ENCODE measurements at regions not wholly inside any gene's neighbourhood (a gene's known extent, or its start where the extent isn't known, plus 50 kb on each side); places are given as distances from the start of the nearest gene placed in this dataset.

- ChIA-PET CTCF (no interaction called here), POLR2A (no interaction called here)
- Histone ChIP-seq H3K9me3 (ENCODE audit: control insufficient read depth, insufficient read depth, low read length) (no peaks in the 10 kb centered on the region), H3K4me3 (ENCODE audit: low read depth, low read length) (no peak overlapping the region), H3K27ac (ENCODE audit: low read depth, low read length) (no peak overlapping the region), H3K27me3 (ENCODE audit: control insufficient read depth, insufficient read depth, low read length) (no peaks in the 10 kb centered on the region)
- TF ChIP-seq CTCF (IDR thresholded peaks at IDR 0.05; ENCODE audit: low read depth, low read length): no peak
- DNase-seq (ENCODE audit: low read depth, low spot score): no peak
Observed at GRCh38 chr2:175853616-175853890, 148.5 kb downstream of the LNPK start.

GRCh38 chr2:175852879-175853615, 149.0 kb downstream of the LNPK start:
- ChIA-PET CTCF (no interaction called here), POLR2A (no interaction called here)
- Histone ChIP-seq H3K27ac (ENCODE audit: low read depth, low read length) (no peak overlapping the region), H3K4me3 (ENCODE audit: low read depth, low read length) (no peak overlapping the region), H3K9me3 (ENCODE audit: control insufficient read depth, insufficient read depth, low read length) (no peaks in the 10 kb centered on the region), H3K27me3 (ENCODE audit: control insufficient read depth, insufficient read depth, low read length) (no peaks in the 10 kb centered on the region)
- DNase-seq (ENCODE audit: low read depth, low spot score): no peak
- TF ChIP-seq CTCF (IDR thresholded peaks at IDR 0.05; ENCODE audit: low read depth, low read length): no peak

- H3K27ac ChIP-seq (ENCODE audit: low read depth, low read length): no peak overlapping the region
- CTCF ChIA-PET: interaction anchor here (0.8 kb wide), 1 partner anchor 157 kb away, joined by 5 read pairs; no protein-coding TSS in a partner anchor
- POLR2A ChIA-PET: no interaction called here
- no peaks in the 10 kb centered on the region for H3K9me3 ChIP-seq (ENCODE audit: control insufficient read depth, insufficient read depth, low read length)
- TF ChIP-seq CTCF (IDR thresholded peaks at IDR 0.05; ENCODE audit: low read depth, low read length): no peak
- H3K4me3 ChIP-seq (ENCODE audit: low read depth, low read length): no peak overlapping the region
- no peaks in the 10 kb centered on the region for H3K27me3 ChIP-seq (ENCODE audit: control insufficient read depth, insufficient read depth, low read length)
- DNase-seq (ENCODE audit: low read depth, low spot score): no peak
Observed at GRCh38 chr2:175847128-175847527, 154.9 kb downstream of the LNPK start.

- ChIA-PET POLR2A (no interaction called here), CTCF (no interaction called here)
- no peak overlapping the region for H3K27ac ChIP-seq (ENCODE audit: low read depth, low read length)
Observed at GRCh38 chr2:175844169-175844568, 157.9 kb downstream of the LNPK start.

GRCh38 chr2:175843625-175844024, 158.4 kb downstream of the LNPK start:
- Histone ChIP-seq H3K27ac (ENCODE audit: low read depth, low read length) (no peak overlapping the region), H3K9me3 (ENCODE audit: control insufficient read depth, insufficient read depth, low read length) (no peaks in the 10 kb centered on the region), H3K4me3 (ENCODE audit: low read depth, low read length) (no peak overlapping the region), H3K27me3 (ENCODE audit: control insufficient read depth, insufficient read depth, low read length) (no peaks in the 10 kb centered on the region)
- TF ChIP-seq CTCF (IDR thresholded peaks at IDR 0.05; ENCODE audit: low read depth, low read length): no peak
- POLR2A ChIA-PET: no interaction called here
- no peak for DNase-seq (ENCODE audit: low read depth, low spot score)
- CTCF ChIA-PET: no interaction called here

More at GRCh38 chr2:175844169-175844568, 157.9 kb downstream of the LNPK start:
- H3K9me3 ChIP-seq (ENCODE audit: control insufficient read depth, insufficient read depth, low read length): no peaks in the 10 kb centered on the region
- DNase-seq (ENCODE audit: low read depth, low spot score): peak; percentile 47
- no peak for TF ChIP-seq CTCF (IDR thresholded peaks at IDR 0.05; ENCODE audit: low read depth, low read length)
- no peaks in the 10 kb centered on the region for H3K27me3 ChIP-seq (ENCODE audit: control insufficient read depth, insufficient read depth, low read length)
- H3K4me3 ChIP-seq (ENCODE audit: low read depth, low read length): no peak overlapping the region
